ENCODE measurements at regions not wholly inside any gene's neighbourhood (a gene's known extent, or its start where the extent isn't known, plus 50 kb on each side); places are given as distances from the start of the nearest gene placed in this dataset.

DNA sequence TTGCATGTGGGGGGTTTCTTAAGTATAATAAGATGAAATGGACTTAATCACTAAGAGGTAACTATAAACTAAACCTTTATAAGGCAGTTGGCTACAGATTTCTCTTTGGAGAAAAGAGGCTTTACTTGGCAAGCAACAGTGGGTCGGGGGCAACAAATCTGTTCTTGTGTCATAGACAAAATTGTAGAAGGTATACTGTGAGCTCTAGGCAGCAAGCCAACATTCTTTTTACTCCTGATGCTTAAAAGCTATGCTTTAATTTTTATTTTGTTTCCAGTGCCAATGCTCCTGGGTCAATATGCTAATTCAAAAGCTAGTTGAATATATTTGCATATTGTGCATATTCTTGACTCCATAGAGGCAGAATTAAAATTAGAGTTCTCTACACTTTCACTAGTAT, 495.4 kb downstream of the BTBD3 start:
- no peak overlapping the region for H2AFZ ChIP-seq (ENCODE audit: low read length)
- H3K4me3 ChIP-seq (ENCODE audit: extremely low read depth in 1 of 4, insufficient read depth in 2 of 4, low read depth in 3 of 4, low read length in 4 of 4), result no peak overlapping the region
- no peak overlapping the region for H3K56ac ChIP-seq (replicated peaks; ENCODE audit: insufficient read length, low read depth, low read length)
- H3K27me3 ChIP-seq (replicated peaks in 1 of 4; ENCODE audit: control insufficient read depth in 3 of 4, extremely low read depth in 1 of 4, insufficient read depth in 3 of 4, low read length in 3 of 4), result no peaks in the 10 kb centered on the region
- no peak overlapping the region for H2BK12ac ChIP-seq (ENCODE audit: low read depth, low read length)
- H4K91ac ChIP-seq (replicated peaks; ENCODE audit: insufficient read length, low read length), result no peak overlapping the region
- H3K36me3 ChIP-seq (ENCODE audit: control insufficient read depth in 2 of 4, insufficient read depth in 4 of 4, low read length in 3 of 4), result no peaks in the 10 kb centered on the region; a peak in 1 of 8 replicates
- H2BK5ac ChIP-seq (ENCODE audit: low read depth, low read length), result no peak overlapping the region
- ChIA-PET CTCF (ENCODE audit: partially characterized antibody) (interaction anchor here (0.6 kb wide), 1 partner anchor 783 kb away, joined by 4 read pairs; no protein-coding TSS in a partner anchor), POLR2A (ENCODE audit: partially characterized antibody) (no interaction called here)
- no peaks in the 10 kb centered on the region for H3K79me2 ChIP-seq (ENCODE audit: control insufficient read depth in 1 of 2, insufficient read depth in 2 of 2, low read length in 2 of 2)
- H3K9me3 ChIP-seq (ENCODE audit: insufficient read depth in 2 of 2, low read depth in 1 of 2, low read length in 1 of 2), result no peaks in the 10 kb centered on the region; a peak in 1 of 4 replicates
- DNase-seq (ENCODE audit: low read depth in 1 of 2, low spot score in 2 of 2), result no peak
- FAIRE-seq, result no peak
- no peak overlapping the region for H3K14ac ChIP-seq (ENCODE audit: insufficient read length)
- H2BK15ac ChIP-seq (ENCODE audit: low read length), result no peak overlapping the region
- no peak overlapping the region for H4K5ac ChIP-seq (ENCODE audit: insufficient read length, low read depth, low read length)
- no peak overlapping the region for H2BK120ac ChIP-seq (replicated peaks; ENCODE audit: low read depth, low read length)
- no peaks in the 10 kb centered on the region for H4K20me1 ChIP-seq (replicated peaks in 1 of 2; ENCODE audit: control insufficient read depth in 1 of 2, insufficient read depth in 2 of 2, low read length in 2 of 2)
- no peak overlapping the region for H3K18ac ChIP-seq (ENCODE audit: extremely low read depth, low read length)
- no peak overlapping the region for H2AK5ac ChIP-seq (ENCODE audit: low read depth, low read length)
- WGBS, 2 experiments (ENCODE audit: extremely low coverage in 1 of 2, insufficient coverage in 1 of 2, insufficient read length in 1 of 2, insufficient replicate concordance in 2 of 2, low coverage in 1 of 2, low lambda C conversion rate in 2 of 2, missing lambda C conversion rate in 1 of 2), result 83% methylated on average over 1 of the region's 1 CpG; no CpG with 5 or more reads in 1 of the 2 experiments
- no peaks in the 10 kb centered on the region for H3K79me1 ChIP-seq (ENCODE audit: low read depth, low read length)
- no peak overlapping the region for H3K27ac ChIP-seq (ENCODE audit: low read depth, low read length)
- H3K4ac ChIP-seq (replicated peaks; ENCODE audit: insufficient read length, low read depth, low read length), result no peak overlapping the region
- no peaks in the 10 kb centered on the region for H3K4me1 ChIP-seq (replicated peaks in 1 of 4; ENCODE audit: control insufficient read depth in 3 of 4, insufficient read depth in 4 of 4, low read length in 3 of 4)
- no peak overlapping the region for H3K9ac ChIP-seq (replicated peaks in 1 of 4; ENCODE audit: extremely low read depth in 1 of 4, low read depth in 3 of 4, low read length in 3 of 4)
- H2BK20ac ChIP-seq (ENCODE audit: low read length), result no peak overlapping the region
- no peak overlapping the region for H4K8ac ChIP-seq (ENCODE audit: extremely low read depth, insufficient read depth, low read length)
- H3K4me2 ChIP-seq (ENCODE audit: insufficient read depth in 1 of 2, low read depth in 2 of 2, low read length in 2 of 2), result no peak overlapping the region
- no peaks in the 10 kb centered on the region for H3K23me2 ChIP-seq (ENCODE audit: low read depth, low read length)
- no peak overlapping the region for H3K23ac ChIP-seq (ENCODE audit: insufficient read length)
- no peak for TF ChIP-seq CTBP2 (IDR thresholded peaks at IDR 0.05; ENCODE audit: borderline replicate concordance, insufficient read depth, insufficient read length, low read length)
- no peak for TF ChIP-seq BCL11A (IDR thresholded peaks at IDR 0.05; ENCODE audit: low read depth in 2 of 2, low read length in 2 of 2)
- TF ChIP-seq TAF1 (IDR thresholded peaks at IDR 0.05; ENCODE audit: low read depth, low read length), result no peak
- no peak for TF ChIP-seq SUZ12 (IDR thresholded peaks at IDR 0.05; ENCODE audit: low read length)
- TF ChIP-seq SIRT6 (IDR thresholded peaks at IDR 0.05; ENCODE audit: low read length), result no peak
- TF ChIP-seq, protein P1, sequence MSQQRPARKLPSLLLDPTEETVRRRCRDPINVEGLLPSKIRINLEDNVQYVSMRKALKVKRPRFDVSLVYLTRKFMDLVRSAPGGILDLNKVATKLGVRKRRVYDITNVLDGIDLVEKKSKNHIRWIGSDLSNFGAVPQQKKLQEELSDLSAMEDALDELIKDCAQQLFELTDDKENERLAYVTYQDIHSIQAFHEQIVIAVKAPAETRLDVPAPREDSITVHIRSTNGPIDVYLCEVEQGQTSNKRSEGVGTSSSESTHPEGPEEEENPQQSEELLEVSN (IDR thresholded peaks at IDR 0.05), result no peak

Data from H1 (cell line).